Stimulated activated CD4-positive, alpha-beta T cell treated with anti-CD3 and anti-CD28 coated beads, Interleukin-12 subunit alpha, Interleukin-12 subunit beta, amount 100 ng/mL, for 24 hours (primary cell): ENCODE measurements at regions not wholly inside any gene's neighbourhood (a gene's known extent, or its start where the extent isn't known, plus 50 kb on each side); places are given as distances from the start of the nearest gene placed in this dataset.
A peak's percentile ranks its signal among the peaks of the same experiment; 100 is the strongest.

Experiments used
- DNase-seq, 2 experiments: peaks; one replicate each; pipeline ENCODE4 v3.0.0-alpha.2; 2020; ENCODE audit warnings: low read depth in 2 of 2

DNA sequence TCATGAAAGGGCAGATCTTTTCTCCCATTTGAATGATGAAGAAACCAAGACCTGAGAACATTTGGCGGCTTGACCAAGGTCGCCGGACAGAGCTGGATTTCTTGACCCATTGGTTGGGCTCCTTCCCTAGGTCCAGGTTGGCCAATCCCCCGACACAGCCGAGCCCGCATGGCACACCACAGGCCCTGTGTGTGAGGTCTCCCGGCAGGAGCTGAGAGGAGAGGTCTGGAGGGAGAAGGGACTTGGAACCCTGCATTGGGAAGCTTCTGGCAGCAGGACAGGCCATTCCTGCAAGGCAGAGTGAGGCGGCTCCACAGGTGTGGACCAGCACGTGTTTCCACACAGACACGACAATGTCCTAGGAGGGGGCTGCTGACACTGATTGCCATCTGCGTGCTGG is 98.6 kb upstream of the THY1 start:
- DNase-seq: no peak

DNA sequence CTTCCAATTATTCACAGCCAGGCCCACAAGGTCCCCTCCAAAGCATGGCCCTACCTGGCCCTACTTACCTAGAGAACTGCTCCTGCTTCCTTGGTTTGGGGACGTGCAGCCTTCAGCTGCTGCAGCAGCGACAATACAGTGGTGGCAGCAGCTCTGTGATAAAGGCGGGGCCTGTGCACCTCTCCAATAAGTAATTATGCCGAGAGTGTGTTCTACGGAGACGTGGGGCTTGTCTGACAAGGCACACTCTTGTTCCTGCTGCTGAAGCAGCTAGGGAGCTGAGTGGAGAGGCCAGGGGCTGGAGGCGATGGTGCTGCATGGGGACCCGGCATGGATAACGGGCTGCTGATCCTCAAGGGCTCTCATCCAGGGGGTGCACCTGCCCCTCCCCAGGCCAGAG is 98.0 kb upstream of the THY1 start:
- DNase-seq: no peak

DNA sequence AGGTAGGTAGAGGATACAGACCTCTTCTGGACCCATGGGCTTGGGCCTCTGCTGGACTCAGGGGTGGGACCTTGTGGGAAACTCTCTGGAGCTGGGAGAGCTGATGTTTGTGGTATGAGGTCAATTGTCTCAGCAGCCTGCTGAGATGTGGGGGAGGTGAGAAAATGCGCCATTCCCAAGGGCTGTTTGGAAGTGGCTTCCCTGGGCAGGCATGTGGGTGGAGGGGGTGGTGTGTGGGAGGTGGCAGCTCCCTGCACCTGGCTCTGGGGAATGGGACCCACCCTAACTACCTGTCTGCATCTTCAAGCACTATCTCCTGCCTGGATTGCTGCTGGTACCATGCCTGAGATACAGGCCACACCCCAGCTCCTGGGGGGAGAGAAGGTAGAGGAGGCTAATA is 97.4 kb upstream of the THY1 start:
- no peak for DNase-seq

DNA sequence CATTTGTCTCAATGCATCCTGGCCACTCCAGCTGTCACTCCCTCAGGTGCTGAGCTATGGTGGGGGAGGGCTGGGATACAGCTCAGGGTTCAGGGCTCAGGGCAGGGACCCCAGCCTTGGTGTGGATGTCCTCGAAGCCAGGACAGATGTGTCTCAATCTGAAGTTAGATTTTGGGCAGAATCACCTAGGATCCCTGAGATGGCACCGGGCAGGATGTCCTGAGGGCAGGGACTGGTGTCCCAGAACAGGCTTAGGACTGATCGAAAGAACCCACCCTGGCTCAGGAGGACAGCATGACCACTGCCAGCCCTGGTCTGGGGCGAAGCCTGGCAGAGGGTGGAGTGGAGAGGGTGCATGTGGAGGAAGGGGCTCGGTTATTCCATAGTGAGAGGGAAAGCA is 96.8 kb upstream of the THY1 start:
- no peak for DNase-seq

DNA sequence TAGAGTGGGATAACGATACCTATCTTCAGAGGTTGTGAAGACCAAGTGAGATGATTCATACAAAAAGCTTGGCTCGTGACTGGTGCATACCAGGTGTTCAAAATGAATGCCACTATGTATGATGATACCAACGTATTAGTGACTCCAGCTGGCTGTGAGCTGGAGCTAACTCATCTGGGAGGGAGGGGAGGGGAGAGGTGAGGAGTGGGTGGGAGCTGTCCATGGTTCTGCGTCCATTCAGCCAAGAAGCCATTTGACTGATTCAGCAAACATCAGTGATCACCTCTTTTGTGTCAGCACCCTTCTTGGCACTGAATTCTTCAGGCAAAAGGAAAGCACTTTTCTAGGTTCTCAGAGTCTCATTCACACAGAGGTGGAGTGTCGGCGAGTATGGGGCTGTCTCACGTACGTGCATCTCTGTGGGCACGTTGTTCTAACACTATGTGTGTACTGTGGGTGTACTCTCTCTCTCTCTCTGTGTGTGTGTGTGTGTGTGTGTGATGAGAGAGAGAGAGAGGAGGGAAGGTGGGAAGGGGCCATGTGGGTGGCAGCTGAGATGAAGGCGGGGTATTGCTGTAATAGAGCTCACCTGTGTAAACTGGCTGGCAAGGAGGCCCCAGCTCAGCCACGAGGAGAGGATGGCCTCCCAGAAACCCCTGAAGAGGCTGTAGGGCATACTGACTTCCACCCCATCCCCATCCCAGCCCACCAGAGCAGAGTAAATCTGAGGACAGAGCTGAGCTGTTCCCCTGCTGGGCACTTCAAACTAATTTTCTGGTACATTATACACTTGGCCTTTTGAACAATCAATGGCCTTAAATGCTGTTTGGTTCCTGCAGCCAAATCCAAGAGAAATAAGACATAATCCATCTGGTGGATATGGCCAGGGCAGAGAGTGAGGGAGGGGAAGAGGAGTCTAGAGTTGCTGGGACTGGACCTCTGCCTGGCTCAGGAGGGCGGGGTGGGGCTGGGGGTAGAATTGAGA is 96.1 kb upstream of the THY1 start:
- no peak for DNase-seq

DNA sequence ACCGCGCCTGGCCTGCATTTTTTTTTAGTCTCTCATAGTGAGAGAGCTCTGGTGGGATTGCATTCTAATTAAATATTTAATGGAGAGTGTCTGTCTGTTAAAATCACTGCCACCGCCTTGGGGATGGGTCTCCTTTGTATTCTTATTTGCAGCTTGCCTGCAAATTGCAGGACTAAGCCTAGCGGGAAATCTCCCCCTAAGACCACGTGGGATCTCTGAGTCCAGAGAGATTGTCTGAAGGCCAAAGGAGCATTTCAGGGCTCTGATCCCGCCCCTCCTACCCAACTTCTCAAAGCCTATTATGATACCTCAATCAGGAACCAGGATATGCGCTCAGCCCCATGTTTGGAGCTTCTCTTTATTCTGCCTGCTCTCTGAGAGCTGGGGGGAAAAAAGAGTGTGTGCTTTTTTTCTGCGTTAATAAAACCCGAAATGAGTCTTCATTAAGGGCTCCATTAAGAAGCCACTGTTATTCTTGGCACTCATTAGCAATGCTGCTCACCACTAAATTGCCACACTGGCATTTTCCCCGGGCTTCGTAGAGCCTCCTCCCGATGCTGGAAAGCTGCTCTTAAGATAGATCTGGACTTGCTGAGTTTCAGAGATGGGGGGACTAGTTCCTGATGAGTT is 92.9 kb upstream of the THY1 start:
- DNase-seq: no peak

DNA sequence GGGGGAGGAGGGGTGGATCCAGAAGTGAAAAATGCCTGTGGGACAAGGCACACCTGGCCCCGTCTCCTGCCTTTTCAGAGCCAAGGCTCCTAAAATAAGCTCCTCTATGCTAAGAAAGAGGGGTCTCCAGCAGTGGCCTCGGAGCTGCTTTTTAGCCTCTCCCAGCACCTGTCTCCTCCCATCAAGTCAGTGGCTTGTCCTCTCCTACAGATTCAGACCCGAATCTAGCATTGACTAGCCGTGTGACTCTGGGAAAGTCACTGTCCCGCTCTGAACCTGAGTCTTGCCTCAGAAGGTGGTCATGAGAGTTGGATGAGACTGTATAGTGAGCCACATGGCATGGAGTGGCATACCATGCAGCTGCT is 90.8 kb upstream of the THY1 start:
- no peak for DNase-seq

DNA sequence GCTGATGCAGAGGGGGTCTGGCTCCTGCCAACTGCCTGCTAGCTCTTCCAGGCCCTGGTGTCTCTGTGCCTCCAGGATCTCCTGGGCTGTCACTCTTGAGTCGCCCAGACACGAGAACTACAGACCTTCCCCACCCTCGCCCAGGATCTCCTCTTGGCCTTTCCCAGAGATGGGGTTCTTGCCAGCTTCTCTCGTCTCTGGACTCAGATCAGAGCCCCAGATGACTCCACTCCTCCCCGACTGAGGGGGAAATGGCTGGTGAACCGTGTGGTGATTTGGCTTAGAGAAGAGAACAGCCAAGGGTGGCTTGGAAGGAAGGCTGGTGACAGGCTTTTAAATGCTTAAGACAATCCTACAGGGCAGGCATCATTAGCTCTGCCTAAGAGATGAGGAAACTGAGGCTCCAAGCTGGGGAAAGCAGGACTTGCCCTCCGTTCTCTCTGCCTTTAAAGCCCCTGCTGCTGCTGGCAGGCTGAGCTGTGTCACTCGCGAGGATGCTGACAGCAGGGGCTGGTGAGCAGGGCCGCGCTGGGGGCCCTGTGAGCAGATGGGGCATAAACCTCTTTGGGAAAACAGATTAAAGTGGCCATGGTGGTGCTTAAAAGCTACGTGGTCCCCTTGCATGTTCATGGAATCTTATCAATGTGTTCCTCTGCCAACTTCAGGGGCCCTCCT is 90.3 kb upstream of the THY1 start:
- no peak for DNase-seq

DNA sequence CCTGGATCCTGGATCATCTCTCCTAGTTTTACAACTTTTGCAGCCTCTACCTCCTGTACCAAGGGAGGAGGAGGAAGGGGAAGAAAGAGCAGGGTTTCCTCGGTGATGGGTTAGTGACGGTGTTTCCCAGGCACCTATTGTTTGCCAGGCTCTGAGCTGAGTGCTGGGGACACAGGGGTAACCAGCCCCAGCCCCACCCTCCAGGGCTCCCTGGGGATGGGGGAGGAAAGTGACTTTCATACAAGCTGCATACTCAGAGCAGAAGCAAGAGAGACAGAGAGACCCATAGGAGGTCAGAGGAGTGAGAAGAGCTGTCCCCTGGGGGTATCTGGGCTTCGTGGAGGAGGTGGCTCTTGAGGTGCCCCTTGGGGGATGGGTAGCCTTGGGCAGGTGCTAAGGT is 89.4 kb upstream of the THY1 start:
- DNase-seq: no peak

DNA sequence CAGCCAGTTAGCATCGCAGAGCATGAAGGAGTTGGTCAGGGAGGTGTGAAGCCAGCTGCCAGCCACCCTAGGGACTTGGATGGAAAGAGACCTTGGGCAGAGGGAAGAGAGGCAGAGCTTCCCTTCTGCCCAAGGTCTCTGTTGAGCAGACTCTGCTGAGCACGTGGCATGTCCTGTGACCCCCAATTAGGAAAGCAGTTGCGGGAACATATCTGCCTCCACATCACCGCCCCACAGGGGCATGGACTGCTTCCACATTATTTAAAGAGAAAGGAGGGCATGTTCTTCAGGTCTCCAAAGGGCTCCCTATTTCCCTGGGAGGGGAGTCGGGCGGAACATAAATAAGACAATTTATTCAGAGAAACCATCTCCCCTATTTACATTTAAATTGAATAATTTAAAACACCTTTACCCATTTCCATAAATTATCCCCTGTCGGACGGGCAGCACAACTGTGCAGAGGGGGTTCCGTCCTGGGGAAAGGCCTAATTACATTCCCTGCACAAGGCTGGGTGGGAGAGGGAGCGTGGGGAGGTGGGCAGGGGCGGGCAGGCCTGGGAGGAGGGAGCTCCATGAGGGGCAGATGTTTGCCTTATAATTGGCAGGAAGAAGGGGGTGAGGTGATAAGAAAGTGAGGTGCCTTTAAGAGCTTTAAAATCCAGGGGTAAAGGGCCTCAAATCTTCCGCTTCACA is 88.8 kb upstream of the THY1 start:
- DNase-seq: no peak

DNA sequence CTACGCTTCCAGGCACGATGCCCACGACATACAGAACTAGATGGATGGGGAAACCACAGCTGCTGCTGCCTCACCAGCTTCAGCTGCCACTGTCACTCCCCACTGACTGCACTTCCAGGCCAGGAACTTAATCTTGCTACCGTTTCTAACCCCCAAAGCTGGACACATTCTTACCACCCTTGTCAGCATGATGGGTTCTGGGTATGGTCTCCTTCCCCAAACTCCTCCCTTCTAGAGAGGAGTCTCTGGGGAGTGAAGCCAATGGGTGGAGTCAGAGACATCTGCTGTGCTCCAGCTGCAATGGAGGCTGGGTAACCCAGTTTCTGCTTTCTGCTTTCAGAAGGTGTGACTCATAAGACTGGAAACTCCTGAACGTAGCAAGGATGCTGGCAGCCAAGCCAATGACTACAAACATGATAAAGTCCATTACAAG is 87.0 kb upstream of the THY1 start:
- DNase-seq: peak in 1 of 2 experiments; percentile 22

DNA sequence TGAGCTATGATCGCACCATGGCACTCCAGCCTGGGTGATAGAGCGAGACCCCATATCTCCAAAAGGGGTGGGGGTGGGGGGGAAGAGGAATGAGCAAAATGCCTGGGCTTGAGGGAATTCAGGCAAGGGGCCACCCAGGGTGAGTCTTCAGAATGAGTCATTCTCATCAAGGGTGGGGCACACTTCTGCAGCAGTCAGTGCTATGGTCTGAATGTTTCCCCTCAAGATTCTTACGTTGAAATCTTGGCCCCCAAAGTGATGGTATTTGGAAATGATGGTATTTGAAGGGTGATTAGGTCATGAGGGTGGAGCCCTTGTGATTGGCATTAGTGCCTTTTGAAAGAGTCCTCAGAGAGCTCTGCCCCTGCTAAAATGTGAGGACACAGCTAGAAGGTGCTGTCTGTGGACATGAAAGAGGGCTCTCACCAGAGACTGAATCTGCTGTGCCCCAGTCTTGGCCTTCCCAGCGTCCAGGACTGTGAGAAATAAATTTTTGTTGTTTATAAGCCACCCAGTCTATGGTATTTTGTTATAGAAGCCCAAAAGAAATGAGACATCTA is 86.4 kb upstream of the THY1 start:
- no peak for DNase-seq

DNA sequence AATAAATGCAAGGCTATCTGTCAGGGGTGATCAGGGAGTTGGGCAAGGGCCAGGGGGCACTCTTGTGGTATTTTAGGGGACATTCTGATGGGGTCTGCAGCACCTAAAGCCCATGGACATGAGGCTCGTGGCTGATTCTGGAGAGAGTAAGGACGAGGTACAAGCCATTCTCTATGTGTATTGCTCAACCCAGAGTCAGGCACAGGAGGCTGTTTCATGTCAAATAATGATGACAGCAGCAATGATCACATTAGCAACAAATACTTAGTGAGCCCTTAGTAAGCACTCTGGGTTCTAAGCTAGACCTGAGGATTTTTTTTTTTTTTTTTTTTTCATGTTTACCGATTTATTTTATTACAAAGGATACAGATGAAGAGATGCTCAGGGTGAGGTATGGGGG is 83.5 kb upstream of the THY1 start:
- DNase-seq: no peak

DNA sequence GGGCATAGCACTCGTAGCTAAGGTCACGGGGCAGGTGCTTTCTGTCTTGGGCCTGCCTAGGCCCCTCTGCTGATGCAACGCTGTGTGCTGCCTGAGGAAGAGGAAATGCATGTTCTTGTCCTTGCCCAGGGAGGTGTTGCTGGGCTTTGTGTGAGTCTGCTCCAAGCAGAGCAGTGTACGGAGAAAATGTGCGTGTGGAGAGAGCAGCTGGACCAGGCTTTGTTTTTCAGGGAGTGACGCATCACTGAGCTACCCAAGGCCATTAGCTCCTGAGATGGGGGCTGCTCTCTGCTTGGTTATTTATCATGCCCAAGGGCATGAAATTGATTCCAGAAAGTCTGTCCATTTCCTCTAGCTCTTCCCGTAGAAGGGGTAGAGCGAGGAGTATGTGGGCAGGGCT is 82.9 kb upstream of the THY1 start:
- no peak for DNase-seq

DNA sequence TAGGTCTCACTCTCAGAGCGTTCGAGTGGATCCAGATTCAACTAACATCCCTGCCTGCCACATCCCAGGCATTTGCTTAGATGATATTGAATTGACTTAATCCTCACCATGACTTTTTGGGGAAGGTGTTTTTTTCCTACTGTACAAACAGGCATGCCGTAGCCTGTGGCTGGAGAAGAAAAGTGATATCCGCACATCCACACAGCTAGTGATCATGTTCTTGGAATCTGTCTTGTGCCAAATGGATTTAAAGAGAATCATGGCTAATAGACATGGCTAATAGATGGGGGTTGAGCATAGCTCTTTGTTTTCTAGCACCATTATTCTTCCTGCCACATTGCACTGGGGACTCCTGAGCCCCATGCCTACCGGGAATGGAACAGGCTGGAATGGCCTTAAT is 82.1 kb upstream of the THY1 start:
- no peak for DNase-seq

DNA sequence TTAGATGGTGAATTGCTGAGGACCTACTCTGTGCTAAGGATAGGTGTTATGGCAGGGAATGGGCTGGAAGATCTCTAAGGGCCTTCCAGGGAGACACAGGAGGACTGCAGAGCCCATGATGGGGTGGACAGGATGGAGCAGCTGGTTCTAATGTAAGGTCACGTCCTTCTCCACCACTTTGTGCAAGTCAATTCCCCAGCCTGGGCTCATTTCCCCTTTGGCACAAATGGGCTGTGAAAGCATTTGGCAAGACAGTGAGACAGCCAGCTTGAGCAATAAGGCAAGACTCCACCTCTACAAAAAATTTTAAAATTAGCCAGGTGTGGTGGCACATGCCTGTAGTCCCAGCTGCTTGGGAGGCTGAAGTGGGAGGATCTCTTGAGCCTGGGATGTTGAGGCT is 81.4 kb upstream of the THY1 start:
- no peak for DNase-seq

DNA sequence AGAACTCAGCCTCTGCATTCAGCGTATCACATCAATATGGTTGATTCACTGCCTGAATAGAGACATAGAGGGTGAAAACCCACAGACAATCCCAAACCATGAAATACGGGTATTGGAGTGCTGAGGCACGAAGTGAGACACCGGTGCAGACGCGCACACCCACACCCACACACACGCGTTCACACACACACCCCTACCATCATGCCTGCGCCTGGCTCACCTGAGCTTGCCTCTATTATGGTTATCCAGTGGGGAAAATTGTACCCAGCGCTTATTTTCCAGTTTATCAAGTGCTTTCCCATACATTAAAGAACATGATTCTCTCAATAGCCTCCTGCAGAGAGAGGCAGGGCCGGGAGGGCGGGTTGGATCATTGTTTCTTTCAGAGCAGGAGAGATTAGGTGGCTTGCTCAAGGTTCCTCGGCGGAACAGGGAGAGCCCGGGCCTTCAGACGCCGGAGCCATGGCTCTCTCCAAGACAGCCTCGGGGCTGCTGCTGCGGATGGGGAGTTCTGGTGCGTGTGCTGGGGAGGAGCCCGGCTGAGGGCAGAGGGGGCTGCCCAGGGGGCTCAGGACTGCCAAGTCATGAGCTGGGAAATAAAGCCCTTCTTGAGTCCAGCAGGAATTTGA is 78.9 kb upstream of the THY1 start:
- DNase-seq: no peak

DNA sequence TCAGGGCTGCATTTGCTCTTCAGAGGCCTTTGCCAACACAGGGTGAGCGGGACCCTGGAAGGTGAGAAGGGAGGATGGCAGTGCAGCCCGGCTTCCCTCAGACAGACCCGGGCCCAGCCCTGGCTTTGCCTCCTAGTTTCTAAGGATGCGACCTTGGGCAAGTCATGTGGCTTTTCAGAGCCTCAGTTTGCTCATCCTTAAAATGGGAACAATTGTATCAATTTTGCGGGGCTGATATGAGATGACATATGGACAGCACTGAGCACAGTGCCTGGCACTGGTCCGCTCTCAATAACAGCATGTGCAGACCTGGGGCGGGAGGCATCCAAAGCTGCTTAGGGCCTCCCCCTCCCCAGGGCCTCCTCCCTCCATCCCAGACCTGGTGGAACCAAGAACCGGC is 74.7 kb upstream of the THY1 start:
- DNase-seq: no peak

DNA sequence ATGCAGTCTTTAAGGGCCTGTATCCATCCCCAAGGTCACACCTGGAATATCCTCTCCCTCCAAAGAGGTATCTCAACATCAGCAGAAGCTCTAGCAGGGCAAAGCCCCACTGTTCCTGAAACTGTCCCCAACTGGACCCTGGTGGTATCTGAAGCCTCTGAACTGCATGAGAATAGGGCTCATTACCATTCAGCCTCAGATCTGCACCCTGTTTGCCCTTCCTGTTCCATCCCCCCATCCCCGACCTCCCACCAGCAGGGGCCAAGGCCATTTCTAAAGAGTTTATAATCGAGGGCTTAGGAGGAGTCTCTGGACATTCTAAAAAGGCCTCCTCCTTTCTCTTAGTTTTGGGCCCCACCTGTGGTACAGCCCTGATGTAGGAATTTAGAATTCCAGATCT is 74.0 kb upstream of the THY1 start:
- DNase-seq: no peak

DNA sequence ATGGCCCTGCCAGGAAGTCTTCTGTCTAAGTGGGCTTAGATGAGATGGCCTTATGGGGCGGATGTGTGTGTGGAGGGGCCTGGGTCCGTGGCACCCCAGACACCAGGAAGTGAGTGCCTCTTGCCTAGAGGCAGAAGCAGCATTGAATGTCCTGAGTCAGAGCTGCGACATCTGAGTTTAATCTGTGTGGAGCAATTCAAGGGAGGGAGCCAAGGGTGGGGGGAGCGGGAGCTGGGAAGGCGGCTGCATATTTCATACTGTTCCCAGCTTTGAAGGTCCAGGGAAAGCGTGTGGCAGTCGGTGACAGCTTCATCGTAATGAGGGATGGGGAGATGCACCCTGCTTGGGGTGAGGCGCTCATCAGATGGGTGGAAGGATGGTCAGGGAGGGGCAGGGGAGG is 73.5 kb upstream of the THY1 start:
- DNase-seq: no peak

DNA sequence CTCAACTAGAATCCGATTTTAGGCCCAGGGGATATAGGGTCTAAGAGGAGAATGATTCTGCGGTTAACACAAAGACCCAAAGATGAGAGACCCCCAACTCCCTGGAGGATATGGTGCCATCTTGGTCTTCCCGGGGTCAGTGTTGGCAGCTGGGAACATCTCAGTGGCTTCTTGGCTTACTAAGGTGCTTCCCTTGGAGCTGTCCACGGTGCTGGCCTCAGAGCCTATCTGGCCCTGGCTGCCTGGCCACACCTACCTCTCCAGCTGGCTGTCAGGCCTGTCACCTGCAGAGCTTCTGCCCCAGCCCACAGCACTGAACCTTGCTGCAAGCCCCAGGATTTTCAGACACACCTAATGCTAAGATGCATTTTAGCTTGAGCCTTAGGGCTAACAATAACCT is 70.7 kb upstream of the THY1 start:
- DNase-seq: no peak
